ENCODE measurements at regions not wholly inside any gene's neighbourhood (a gene's known extent, or its start where the extent isn't known, plus 50 kb on each side); places are given as distances from the start of the nearest gene placed in this dataset.
"Not testable (repeated sequence)": the region's sequence is repeated elsewhere in the genome, so short reads cannot be mapped to it uniquely, and the experiment has no call there.

- Mint-ChIP-seq H3K36me3 (ENCODE audit: low read depth) (no peaks in the 10 kb centered on the region), H3K4me3 (no peak overlapping the region), H3K27ac (no peak overlapping the region), H3K4me1 (peaks cover 3% of the 10 kb centered on the region), H3K9me3 (no peaks in the 10 kb centered on the region), H3K27me3 (no peaks in the 10 kb centered on the region)
- CTCF ChIA-PET, result no interaction called here
- DNase-seq, result no peak
- POLR2A ChIA-PET, result no interaction called here
These were observed 213.5 kb downstream of the RAB11FIP4 start for GRCh38 chr17:31604936-31605335.

- H3K36me3 Mint-ChIP-seq (ENCODE audit: low read depth), result not testable (repeated sequence)
These were observed 208.7 kb downstream of the RAB11FIP4 start for GRCh38 chr17:31600144-31600543.

GRCh38 chr17:31598921-31599571, 207.6 kb downstream of the RAB11FIP4 start:
- peaks cover 3% of the 10 kb centered on the region for H3K4me1 Mint-ChIP-seq
- no peak overlapping the region for H3K4me3 Mint-ChIP-seq
- no peak for DNase-seq
- no peak overlapping the region for H3K27ac Mint-ChIP-seq
- CTCF ChIA-PET, result no interaction called here
- H3K9me3 Mint-ChIP-seq, result no peaks in the 10 kb centered on the region
- H3K36me3 Mint-ChIP-seq (ENCODE audit: low read depth), result no peaks in the 10 kb centered on the region
- POLR2A ChIA-PET, result interaction anchor here (0.7 kb wide), 1 partner anchor 23 kb away, joined by 3 read pairs; no protein-coding TSS in a partner anchor
- H3K27me3 Mint-ChIP-seq, result no peaks in the 10 kb centered on the region

More at GRCh38 chr17:31600144-31600543, 208.7 kb downstream of the RAB11FIP4 start:
- H3K9me3 Mint-ChIP-seq, CTCF ChIA-PET, DNase-seq, H3K4me3 Mint-ChIP-seq, POLR2A ChIA-PET, H3K27me3 Mint-ChIP-seq, H3K27ac Mint-ChIP-seq, H3K4me1 Mint-ChIP-seq: not testable (repeated sequence)

- Mint-ChIP-seq H3K9me3 (no peaks in the 10 kb centered on the region), H3K36me3 (ENCODE audit: low read depth) (no peaks in the 10 kb centered on the region), H3K27ac (no peak overlapping the region), H3K4me1 (peaks cover 3% of the 10 kb centered on the region), H3K4me3 (no peak overlapping the region), H3K27me3 (no peaks in the 10 kb centered on the region)
- ChIA-PET POLR2A (interaction anchor here (0.7 kb wide), 1 partner anchor 23 kb away, joined by 3 read pairs; no protein-coding TSS in a partner anchor), CTCF (no interaction called here)
- DNase-seq, result no peak
These were observed 206.9 kb downstream of the RAB11FIP4 start for GRCh38 chr17:31598399-31598782.

GRCh38 chr17:31597646-31598398, 206.3 kb downstream of the RAB11FIP4 start:
- H3K4me3 Mint-ChIP-seq, result no peak overlapping the region
- H3K27ac Mint-ChIP-seq, result no peak overlapping the region
- no peaks in the 10 kb centered on the region for H3K9me3 Mint-ChIP-seq
- H3K4me1 Mint-ChIP-seq, result peaks cover 3% of the 10 kb centered on the region
- H3K27me3 Mint-ChIP-seq, result no peaks in the 10 kb centered on the region
- no peaks in the 10 kb centered on the region for H3K36me3 Mint-ChIP-seq (ENCODE audit: low read depth)
- no peak for DNase-seq
- CTCF ChIA-PET, result no interaction called here
- POLR2A ChIA-PET, result interaction anchor here (0.7 kb wide), 1 partner anchor 24 kb away, joined by 3 read pairs; no protein-coding TSS in a partner anchor

- Mint-ChIP-seq H3K36me3 (ENCODE audit: low read depth) (no peaks in the 10 kb centered on the region), H3K4me1 (peaks cover 3% of the 10 kb centered on the region), H3K27me3 (no peaks in the 10 kb centered on the region), H3K27ac (no peak overlapping the region), H3K4me3 (no peak overlapping the region), H3K9me3 (no peaks in the 10 kb centered on the region)
- CTCF ChIA-PET, result no interaction called here
- no peak for DNase-seq
- POLR2A ChIA-PET, result no interaction called here
These were observed 205.2 kb downstream of the RAB11FIP4 start for GRCh38 chr17:31596382-31597323.

GRCh38 chr17:31595666-31596381, 204.3 kb downstream of the RAB11FIP4 start:
- Mint-ChIP-seq H3K27me3 (no peaks in the 10 kb centered on the region), H3K36me3 (ENCODE audit: low read depth) (no peaks in the 10 kb centered on the region), H3K4me1 (peaks cover 3% of the 10 kb centered on the region), H3K27ac (no peak overlapping the region), H3K9me3 (no peaks in the 10 kb centered on the region), H3K4me3 (no peak overlapping the region)
- ChIA-PET CTCF (no interaction called here), POLR2A (no interaction called here)
- no peak for DNase-seq

GRCh38 chr17:31595076-31595475, 203.6 kb downstream of the RAB11FIP4 start:
- Mint-ChIP-seq H3K4me1 (peaks cover 3% of the 10 kb centered on the region), H3K27ac (no peak overlapping the region), H3K9me3 (no peaks in the 10 kb centered on the region), H3K4me3 (no peak overlapping the region), H3K27me3 (no peaks in the 10 kb centered on the region), H3K36me3 (ENCODE audit: low read depth) (no peaks in the 10 kb centered on the region)
- no peak for DNase-seq
- ChIA-PET POLR2A (no interaction called here), CTCF (no interaction called here)

GRCh38 chr17:31594416-31594815, 202.9 kb downstream of the RAB11FIP4 start:
- ChIA-PET CTCF (no interaction called here), POLR2A (no interaction called here)
- Mint-ChIP-seq H3K9me3 (no peaks in the 10 kb centered on the region), H3K27ac (no peak overlapping the region), H3K4me1 (peaks cover 3% of the 10 kb centered on the region), H3K36me3 (ENCODE audit: low read depth) (no peaks in the 10 kb centered on the region), H3K4me3 (no peak overlapping the region), H3K27me3 (no peaks in the 10 kb centered on the region)
- no peak for DNase-seq

GRCh38 chr17:31593806-31594205, 202.3 kb downstream of the RAB11FIP4 start:
- Mint-ChIP-seq H3K9me3 (no peaks in the 10 kb centered on the region), H3K27ac (no peak overlapping the region), H3K36me3 (ENCODE audit: low read depth) (no peaks in the 10 kb centered on the region), H3K27me3 (no peaks in the 10 kb centered on the region), H3K4me3 (no peak overlapping the region), H3K4me1 (peaks cover 3% of the 10 kb centered on the region)
- DNase-seq, result no peak
- POLR2A ChIA-PET, result no interaction called here
- CTCF ChIA-PET, result no interaction called here

GRCh38 chr17:31591924-31592323, 200.4 kb downstream of the RAB11FIP4 start:
- Mint-ChIP-seq H3K27me3 (no peaks in the 10 kb centered on the region), H3K27ac (no peak overlapping the region), H3K4me1 (peaks cover 3% of the 10 kb centered on the region), H3K4me3 (no peak overlapping the region), H3K9me3 (no peaks in the 10 kb centered on the region), H3K36me3 (ENCODE audit: low read depth) (no peaks in the 10 kb centered on the region)
- DNase-seq, result no peak
- ChIA-PET CTCF (no interaction called here), POLR2A (no interaction called here)

GRCh38 chr17:31588512-31588911, 197.0 kb downstream of the RAB11FIP4 start:
- POLR2A ChIA-PET, result no interaction called here
- Mint-ChIP-seq H3K4me1 (no peaks in the 10 kb centered on the region), H3K36me3 (ENCODE audit: low read depth) (no peaks in the 10 kb centered on the region), H3K27ac (no peak overlapping the region), H3K27me3 (no peaks in the 10 kb centered on the region), H3K4me3 (no peak overlapping the region), H3K9me3 (no peaks in the 10 kb centered on the region)
- CTCF ChIA-PET, result no interaction called here
- DNase-seq, result no peak

- Mint-ChIP-seq H3K27me3 (no peaks in the 10 kb centered on the region), H3K4me3 (no peak overlapping the region), H3K9me3 (no peaks in the 10 kb centered on the region), H3K27ac (no peak overlapping the region), H3K4me1 (no peaks in the 10 kb centered on the region), H3K36me3 (ENCODE audit: low read depth) (no peaks in the 10 kb centered on the region)
- ChIA-PET CTCF (no interaction called here), POLR2A (no interaction called here)
- DNase-seq, result no peak
These were observed 196.6 kb downstream of the RAB11FIP4 start for GRCh38 chr17:31588034-31588433.
